ENCODE measurements at regions not wholly inside any gene's neighbourhood (a gene's known extent, or its start where the extent isn't known, plus 50 kb on each side); places are given as distances from the start of the nearest gene placed in this dataset.

DNA sequence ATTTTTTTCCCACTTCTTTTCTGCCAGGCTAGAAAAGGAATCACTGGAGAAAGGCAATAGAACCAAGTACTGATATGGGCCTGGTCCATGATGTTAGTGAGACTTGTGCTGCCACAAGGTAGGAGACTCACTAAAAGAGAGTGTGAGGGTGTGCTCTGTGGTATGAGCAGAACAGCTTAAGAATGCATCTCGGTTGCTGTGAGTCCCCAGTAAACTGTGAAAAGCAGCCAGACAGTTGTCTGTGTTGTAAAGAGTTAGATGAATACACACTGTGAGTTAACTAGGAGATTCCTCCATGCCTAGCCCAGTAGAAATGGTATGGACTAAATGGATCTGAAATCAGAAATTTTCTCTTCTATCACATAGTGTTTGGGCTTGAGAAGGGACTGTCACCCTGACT lies 1177.3 kb upstream of the MIR17HG start (continued):
- TF ChIP-seq, protein P1, sequence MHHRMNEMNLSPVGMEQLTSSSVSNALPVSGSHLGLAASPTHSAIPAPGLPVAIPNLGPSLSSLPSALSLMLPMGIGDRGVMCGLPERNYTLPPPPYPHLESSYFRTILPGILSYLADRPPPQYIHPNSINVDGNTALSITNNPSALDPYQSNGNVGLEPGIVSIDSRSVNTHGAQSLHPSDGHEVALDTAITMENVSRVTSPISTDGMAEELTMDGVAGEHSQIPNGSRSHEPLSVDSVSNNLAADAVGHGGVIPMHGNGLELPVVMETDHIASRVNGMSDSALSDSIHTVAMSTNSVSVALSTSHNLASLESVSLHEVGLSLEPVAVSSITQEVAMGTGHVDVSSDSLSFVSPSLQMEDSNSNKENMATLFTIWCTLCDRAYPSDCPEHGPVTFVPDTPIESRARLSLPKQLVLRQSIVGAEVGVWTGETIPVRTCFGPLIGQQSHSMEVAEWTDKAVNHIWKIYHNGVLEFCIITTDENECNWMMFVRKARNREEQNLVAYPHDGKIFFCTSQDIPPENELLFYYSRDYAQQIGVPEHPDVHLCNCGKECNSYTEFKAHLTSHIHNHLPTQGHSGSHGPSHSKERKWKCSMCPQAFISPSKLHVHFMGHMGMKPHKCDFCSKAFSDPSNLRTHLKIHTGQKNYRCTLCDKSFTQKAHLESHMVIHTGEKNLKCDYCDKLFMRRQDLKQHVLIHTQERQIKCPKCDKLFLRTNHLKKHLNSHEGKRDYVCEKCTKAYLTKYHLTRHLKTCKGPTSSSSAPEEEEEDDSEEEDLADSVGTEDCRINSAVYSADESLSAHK (tag by site-specific recombination; IDR thresholded peaks at IDR 0.05), result no peak
- TF ChIP-seq ZNF514 (tag by site-specific recombination; IDR thresholded peaks at IDR 0.05) (no peak), ZBTB1 (tag by site-specific recombination; IDR thresholded peaks at IDR 0.05) (no peak), ZNF48 (tag by site-specific recombination; IDR thresholded peaks at IDR 0.05) (no peak), TCF7L2 (IDR thresholded peaks at IDR 0.05; ENCODE audit: borderline replicate concordance, low read depth, low read length) (no peak), GLIS1 (tag by site-specific recombination; IDR thresholded peaks at IDR 0.05) (no peak), BCL11B (tag by site-specific recombination; IDR thresholded peaks at IDR 0.05; ENCODE audit: low read depth) (no peak), ZNF146 (tag by site-specific recombination; IDR thresholded peaks at IDR 0.05) (no peak), KLF1 (tag by site-specific recombination; IDR thresholded peaks at IDR 0.05) (no peak), ZNF707 (tag by site-specific recombination; IDR thresholded peaks at IDR 0.05) (no peak), ZNF184 (tag by site-specific recombination; IDR thresholded peaks at IDR 0.05) (no peak), ZBTB48 (tag by site-specific recombination; IDR thresholded peaks at IDR 0.05) (no peak), ZNF791 (tag by site-specific recombination; IDR thresholded peaks at IDR 0.05) (no peak)
- TF ChIP-seq, protein P2, sequence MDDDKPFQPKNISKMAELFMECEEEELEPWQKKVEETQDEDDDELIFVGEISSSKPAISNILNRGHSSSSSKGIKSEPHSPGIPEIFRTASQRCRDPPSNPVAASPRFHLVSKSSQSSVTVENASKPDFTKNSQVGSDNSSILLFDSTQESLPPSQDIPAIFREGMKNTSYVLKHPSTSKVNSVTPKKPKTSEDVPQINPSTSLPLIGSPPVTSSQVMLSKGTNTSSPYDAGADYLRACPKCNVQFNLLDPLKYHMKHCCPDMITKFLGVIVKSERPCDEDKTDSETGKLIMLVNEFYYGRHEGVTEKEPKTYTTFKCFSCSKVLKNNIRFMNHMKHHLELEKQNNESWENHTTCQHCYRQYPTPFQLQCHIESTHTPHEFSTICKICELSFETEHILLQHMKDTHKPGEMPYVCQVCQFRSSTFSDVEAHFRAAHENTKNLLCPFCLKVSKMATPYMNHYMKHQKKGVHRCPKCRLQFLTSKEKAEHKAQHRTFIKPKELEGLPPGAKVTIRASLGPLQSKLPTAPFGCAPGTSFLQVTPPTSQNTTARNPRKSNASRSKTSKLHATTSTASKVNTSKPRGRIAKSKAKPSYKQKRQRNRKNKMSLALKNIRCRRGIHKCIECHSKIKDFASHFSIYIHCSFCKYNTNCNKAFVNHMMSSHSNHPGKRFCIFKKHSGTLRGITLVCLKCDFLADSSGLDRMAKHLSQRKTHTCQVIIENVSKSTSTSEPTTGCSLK (tag by site-specific recombination; IDR thresholded peaks at IDR 0.05), result no peak

DNA sequence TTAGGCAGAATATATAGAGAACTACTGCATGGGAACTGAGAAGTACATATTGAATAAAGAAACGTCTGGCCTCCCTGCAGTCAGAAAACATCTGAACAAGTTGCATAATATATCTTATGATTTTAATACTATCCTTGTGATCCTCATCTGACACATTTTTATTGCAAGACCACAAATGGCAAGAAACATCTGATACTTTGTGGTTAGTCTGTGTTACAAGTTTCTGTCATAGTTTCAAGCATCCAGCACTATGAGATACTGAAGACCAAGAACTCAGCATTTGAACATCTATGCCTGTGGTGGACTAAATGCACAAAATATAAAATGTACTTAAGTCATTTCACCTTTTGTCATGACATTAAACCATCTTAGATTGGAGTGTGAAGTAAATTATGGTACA lies 1175.8 kb upstream of the MIR17HG start:
- H3K4me3 ChIP-seq (ENCODE audit: low read depth, low read length), result no peak overlapping the region
- H3K36me3 ChIP-seq (ENCODE audit: control insufficient read depth in 2 of 2, insufficient read depth in 1 of 2, low read length in 2 of 2), result no peaks in the 10 kb centered on the region
- no peaks in the 10 kb centered on the region for H3K9me3 ChIP-seq (ENCODE audit: control insufficient read depth, insufficient read depth, low read depth, low read length)
- CTCF ChIA-PET, result no interaction called here
- TF ChIP-seq ZNF2 (tag by site-specific recombination; IDR thresholded peaks at IDR 0.05) (no peak), ZNF501 (tag by site-specific recombination; IDR thresholded peaks at IDR 0.05) (no peak), ZXDB (tag by site-specific recombination; IDR thresholded peaks at IDR 0.05) (no peak), ZNF175 (tag by site-specific recombination; IDR thresholded peaks at IDR 0.05) (no peak), ZNF677 (tag by site-specific recombination; IDR thresholded peaks at IDR 0.05) (no peak), ZNF571 (tag by site-specific recombination; IDR thresholded peaks at IDR 0.05) (no peak), ZNF311 (tag by site-specific recombination; IDR thresholded peaks at IDR 0.05; ENCODE audit: borderline replicate concordance) (no peak), ZSCAN23 (tag by site-specific recombination; IDR thresholded peaks at IDR 0.05) (no peak), ZNF416 (tag by site-specific recombination; IDR thresholded peaks at IDR 0.05) (no peak)
- TF ChIP-seq, protein P3, sequence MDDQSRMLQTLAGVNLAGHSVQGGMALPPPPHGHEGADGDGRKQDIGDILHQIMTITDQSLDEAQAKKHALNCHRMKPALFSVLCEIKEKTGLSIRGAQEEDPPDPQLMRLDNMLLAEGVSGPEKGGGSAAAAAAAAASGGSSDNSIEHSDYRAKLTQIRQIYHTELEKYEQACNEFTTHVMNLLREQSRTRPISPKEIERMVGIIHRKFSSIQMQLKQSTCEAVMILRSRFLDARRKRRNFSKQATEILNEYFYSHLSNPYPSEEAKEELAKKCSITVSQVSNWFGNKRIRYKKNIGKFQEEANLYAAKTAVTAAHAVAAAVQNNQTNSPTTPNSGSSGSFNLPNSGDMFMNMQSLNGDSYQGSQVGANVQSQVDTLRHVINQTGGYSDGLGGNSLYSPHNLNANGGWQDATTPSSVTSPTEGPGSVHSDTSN (CRISPR knock-in tag; IDR thresholded peaks at IDR 0.05), result no peak
- TF ChIP-seq, protein P4, sequence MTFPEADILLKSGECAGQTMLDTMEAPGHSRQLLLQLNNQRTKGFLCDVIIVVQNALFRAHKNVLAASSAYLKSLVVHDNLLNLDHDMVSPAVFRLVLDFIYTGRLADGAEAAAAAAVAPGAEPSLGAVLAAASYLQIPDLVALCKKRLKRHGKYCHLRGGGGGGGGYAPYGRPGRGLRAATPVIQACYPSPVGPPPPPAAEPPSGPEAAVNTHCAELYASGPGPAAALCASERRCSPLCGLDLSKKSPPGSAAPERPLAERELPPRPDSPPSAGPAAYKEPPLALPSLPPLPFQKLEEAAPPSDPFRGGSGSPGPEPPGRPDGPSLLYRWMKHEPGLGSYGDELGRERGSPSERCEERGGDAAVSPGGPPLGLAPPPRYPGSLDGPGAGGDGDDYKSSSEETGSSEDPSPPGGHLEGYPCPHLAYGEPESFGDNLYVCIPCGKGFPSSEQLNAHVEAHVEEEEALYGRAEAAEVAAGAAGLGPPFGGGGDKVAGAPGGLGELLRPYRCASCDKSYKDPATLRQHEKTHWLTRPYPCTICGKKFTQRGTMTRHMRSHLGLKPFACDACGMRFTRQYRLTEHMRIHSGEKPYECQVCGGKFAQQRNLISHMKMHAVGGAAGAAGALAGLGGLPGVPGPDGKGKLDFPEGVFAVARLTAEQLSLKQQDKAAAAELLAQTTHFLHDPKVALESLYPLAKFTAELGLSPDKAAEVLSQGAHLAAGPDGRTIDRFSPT (tag by site-specific recombination; IDR thresholded peaks at IDR 0.05), result no peak
- TF ChIP-seq, protein P5, sequence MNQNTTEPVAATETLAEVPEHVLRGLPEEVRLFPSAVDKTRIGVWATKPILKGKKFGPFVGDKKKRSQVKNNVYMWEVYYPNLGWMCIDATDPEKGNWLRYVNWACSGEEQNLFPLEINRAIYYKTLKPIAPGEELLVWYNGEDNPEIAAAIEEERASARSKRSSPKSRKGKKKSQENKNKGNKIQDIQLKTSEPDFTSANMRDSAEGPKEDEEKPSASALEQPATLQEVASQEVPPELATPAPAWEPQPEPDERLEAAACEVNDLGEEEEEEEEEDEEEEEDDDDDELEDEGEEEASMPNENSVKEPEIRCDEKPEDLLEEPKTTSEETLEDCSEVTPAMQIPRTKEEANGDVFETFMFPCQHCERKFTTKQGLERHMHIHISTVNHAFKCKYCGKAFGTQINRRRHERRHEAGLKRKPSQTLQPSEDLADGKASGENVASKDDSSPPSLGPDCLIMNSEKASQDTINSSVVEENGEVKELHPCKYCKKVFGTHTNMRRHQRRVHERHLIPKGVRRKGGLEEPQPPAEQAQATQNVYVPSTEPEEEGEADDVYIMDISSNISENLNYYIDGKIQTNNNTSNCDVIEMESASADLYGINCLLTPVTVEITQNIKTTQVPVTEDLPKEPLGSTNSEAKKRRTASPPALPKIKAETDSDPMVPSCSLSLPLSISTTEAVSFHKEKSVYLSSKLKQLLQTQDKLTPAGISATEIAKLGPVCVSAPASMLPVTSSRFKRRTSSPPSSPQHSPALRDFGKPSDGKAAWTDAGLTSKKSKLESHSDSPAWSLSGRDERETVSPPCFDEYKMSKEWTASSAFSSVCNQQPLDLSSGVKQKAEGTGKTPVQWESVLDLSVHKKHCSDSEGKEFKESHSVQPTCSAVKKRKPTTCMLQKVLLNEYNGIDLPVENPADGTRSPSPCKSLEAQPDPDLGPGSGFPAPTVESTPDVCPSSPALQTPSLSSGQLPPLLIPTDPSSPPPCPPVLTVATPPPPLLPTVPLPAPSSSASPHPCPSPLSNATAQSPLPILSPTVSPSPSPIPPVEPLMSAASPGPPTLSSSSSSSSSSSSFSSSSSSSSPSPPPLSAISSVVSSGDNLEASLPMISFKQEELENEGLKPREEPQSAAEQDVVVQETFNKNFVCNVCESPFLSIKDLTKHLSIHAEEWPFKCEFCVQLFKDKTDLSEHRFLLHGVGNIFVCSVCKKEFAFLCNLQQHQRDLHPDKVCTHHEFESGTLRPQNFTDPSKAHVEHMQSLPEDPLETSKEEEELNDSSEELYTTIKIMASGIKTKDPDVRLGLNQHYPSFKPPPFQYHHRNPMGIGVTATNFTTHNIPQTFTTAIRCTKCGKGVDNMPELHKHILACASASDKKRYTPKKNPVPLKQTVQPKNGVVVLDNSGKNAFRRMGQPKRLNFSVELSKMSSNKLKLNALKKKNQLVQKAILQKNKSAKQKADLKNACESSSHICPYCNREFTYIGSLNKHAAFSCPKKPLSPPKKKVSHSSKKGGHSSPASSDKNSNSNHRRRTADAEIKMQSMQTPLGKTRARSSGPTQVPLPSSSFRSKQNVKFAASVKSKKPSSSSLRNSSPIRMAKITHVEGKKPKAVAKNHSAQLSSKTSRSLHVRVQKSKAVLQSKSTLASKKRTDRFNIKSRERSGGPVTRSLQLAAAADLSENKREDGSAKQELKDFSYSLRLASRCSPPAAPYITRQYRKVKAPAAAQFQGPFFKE (tag by site-specific recombination; IDR thresholded peaks at IDR 0.05; ENCODE audit: borderline replicate concordance), result no peak
- no peaks in the 10 kb centered on the region for H3K4me1 ChIP-seq (ENCODE audit: control insufficient read depth, insufficient read depth, low read length)
- H3K27ac ChIP-seq (ENCODE audit: extremely low read depth, low read depth, low read length), result no peak overlapping the region
- POLR2A ChIA-PET, result no interaction called here

Data from HEK293 (cell line).